ENCODE measurements at regions not wholly inside any gene's neighbourhood (a gene's known extent, or its start where the extent isn't known, plus 50 kb on each side); places are given as distances from the start of the nearest gene placed in this dataset.

DNA sequence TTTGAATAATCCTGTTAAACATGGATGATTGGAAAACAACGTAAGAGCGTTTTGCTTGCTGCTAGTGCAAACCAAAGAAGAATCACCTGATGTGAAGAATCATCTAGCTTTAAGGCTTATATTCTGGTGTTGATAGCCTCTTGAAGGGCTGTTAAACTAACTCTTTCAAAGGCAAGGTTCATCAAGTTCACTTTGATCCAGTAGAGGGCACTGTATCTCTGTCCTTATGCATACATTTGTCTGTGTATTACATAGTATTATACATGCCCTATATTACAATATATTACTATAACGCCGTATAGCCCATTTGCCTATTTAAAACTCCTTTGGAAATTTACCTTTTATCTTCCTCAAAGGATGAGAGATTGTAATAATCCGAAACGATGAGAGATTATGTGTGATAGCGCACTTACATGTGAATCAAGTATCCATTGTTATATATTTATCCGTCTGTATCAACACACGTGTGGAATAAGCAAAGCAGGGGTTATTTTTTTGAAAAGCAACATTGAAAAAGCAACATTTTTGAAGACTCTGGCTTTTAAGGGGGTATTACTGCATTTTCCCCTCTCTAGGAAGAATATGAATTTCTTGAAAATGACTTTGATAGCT is 50.8 kb upstream of the NRN1 start:
- H3K4me3 ChIP-seq (ENCODE audit: low read depth, low read length) = no peak overlapping the region
- in situ Hi-C loops (cut with HindIII; ENCODE audit: low sequenced_read_pairs) = no loop called here
- TF ChIP-seq, protein P1, sequence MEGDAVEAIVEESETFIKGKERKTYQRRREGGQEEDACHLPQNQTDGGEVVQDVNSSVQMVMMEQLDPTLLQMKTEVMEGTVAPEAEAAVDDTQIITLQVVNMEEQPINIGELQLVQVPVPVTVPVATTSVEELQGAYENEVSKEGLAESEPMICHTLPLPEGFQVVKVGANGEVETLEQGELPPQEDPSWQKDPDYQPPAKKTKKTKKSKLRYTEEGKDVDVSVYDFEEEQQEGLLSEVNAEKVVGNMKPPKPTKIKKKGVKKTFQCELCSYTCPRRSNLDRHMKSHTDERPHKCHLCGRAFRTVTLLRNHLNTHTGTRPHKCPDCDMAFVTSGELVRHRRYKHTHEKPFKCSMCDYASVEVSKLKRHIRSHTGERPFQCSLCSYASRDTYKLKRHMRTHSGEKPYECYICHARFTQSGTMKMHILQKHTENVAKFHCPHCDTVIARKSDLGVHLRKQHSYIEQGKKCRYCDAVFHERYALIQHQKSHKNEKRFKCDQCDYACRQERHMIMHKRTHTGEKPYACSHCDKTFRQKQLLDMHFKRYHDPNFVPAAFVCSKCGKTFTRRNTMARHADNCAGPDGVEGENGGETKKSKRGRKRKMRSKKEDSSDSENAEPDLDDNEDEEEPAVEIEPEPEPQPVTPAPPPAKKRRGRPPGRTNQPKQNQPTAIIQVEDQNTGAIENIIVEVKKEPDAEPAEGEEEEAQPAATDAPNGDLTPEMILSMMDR (IDR thresholded peaks at IDR 0.05; ENCODE audit: low read depth, low read length, missing control alignments) = peak; percentile 48
- peak; percentile 6 for DNase-seq (ENCODE audit: low read depth)

Measured in astrocyte of the cerebellum (primary cell).